Epidermal melanocyte (primary cell): ENCODE measurements at regions not wholly inside any gene's neighbourhood (a gene's known extent, or its start where the extent isn't known, plus 50 kb on each side); places are given as distances from the start of the nearest gene placed in this dataset.
"Not testable (repeated sequence)": the region's sequence is repeated elsewhere in the genome, so short reads cannot be mapped to it uniquely, and the experiment has no call there.

Source experiments
- DNase-seq: peaks from one replicate; pipeline ENCODE4 v3.0.0; 2011; ENCODE audit warnings: low spot score; ENCODE audit not compliant: insufficient read length

DNA sequence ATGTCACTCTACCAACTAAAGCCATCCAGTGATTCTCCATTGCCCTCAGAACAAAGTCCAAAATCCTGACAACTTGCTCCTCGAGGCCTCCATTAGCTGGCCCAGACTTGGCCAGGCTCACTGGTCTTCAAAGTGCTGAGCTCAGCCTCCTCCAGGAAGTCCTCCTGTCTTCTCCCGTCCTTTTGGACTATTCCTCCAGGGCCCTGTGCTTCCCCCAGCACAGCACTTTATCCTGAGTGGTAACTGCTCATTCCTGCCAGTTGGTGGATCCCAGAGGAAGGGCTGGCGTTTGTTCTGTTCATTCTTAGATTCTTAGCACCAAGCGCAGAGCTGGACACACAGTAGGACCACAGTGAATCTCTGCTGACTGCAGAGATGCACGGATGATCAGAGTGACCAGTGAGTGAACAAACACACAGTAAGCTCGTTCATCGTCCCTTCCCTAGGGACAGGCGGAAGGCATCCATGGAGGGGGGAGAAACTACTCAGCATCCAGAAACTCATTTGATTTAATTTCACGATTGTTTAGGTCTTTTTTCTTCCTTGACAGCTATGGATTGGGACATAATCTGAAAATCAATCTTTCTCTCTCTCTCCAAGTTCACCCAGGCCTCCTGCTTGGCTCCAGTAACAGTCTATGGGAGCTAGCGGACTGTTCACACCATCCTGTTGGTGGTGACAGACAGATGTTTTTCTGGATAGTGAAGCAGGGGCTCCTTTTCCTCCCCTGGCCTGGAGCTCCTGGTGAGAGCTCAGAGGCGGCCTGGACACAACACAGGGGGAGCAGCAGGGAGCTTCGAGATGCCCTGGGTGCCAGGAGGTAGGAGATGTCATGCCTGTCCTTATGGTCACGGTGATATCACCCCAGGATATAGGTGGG is 180.2 kb downstream of the PTPRU start:
- DNase-seq, result no peak

DNA sequence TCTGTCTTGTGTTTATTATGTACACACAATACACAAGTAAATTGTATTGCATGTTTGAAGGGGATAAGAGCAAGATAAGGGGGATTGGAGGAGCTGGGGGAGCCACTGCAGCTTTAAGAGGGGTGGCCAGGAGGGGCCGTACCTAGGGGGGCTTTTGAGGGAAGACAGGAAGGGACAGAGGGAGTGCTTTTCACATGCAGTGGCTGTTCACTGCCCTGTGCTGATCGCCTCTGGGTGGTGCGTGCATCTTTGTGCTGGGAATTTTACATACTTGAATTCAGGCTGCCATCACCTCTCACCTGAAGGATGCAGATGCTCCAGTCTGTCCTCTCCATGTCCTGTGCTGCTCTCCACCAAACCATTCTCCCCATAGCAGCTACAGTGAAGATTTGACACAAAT is 179.5 kb downstream of the PTPRU start:
- DNase-seq, result no peak

DNA sequence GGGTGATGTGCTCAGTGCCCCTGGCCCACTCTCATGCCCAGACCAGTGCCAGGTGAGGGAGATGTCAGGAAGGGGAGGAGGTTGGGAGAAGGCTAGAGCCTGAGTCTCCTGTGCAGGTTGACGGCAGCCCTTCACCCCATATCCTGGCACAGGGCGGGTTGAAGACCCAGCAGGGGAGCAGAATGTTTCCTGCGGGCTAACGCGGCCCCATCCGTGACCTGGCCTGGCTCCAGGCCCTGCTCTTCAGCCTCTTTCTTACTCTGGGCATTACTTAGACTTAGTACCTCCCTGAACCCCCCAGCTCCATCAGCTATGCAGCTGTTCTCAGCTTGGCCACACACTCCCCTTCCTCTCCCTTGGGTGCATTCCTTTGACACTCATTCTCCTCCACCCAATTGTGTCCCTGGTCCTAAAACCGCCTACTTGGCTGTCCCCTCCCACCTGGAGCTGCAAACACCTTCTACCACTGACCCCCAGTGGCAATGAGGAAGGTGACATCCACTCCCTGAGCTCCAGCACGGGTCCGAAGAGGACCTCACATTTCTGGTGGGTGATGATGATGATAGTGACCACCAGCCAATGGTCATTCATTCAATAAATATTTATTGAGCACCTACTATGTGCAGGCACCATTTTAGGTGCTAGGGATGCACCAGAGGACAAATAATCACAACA is 179.0 kb downstream of the PTPRU start:
- DNase-seq, result no peak

GRCh38 chr1:29414086-29414485 is 177.8 kb downstream of the PTPRU start:
- no peak for DNase-seq

DNA sequence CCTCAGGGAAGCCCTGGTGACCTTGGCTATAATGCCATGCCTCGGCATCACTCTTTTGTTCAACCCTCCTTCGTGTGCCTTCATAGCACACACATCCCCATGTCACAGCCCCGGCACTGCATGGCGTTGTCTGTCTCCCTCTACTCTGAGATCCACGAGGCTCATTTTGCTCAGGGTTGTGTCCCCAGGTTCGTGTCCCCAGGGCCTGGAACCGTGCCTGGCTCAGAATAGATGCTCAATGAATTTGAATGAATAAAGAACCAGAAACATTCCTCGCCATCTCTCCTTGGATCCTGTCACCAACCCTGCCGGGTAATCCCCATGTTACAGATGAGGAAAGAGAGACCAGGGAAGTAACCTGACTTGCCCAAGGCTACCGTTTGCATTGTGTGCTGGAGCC is 177.3 kb downstream of the PTPRU start:
- no peak for DNase-seq

DNA sequence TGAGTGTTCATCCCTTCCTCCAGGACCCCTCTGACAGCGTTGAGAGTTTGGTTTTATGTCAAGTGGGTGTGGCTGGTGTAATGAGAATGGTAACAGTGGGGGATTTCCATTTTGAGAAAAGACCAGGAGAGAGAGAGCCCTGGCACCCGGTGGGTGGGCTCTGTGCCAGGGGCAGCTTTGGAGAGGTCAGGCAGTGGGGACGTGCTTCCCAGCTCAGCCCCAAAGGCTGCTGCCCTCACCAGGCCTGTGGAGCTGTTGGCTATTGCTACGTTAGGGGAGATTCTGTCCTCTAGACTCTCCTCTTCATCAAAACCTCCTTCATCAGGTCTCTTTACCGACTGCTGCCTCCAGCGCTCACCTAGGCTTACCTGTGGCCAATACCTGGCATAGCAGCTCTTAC is 176.3 kb downstream of the PTPRU start:
- DNase-seq, result no peak

- no peak for DNase-seq
Measured at GRCh38 chr1:29410476-29410875, 174.2 kb downstream of the PTPRU start.

GRCh38 chr1:29409616-29410015 is 173.3 kb downstream of the PTPRU start:
- DNase-seq, result no peak

- no peak for DNase-seq
Measured at GRCh38 chr1:29408831-29409605, 172.7 kb downstream of the PTPRU start.

DNA sequence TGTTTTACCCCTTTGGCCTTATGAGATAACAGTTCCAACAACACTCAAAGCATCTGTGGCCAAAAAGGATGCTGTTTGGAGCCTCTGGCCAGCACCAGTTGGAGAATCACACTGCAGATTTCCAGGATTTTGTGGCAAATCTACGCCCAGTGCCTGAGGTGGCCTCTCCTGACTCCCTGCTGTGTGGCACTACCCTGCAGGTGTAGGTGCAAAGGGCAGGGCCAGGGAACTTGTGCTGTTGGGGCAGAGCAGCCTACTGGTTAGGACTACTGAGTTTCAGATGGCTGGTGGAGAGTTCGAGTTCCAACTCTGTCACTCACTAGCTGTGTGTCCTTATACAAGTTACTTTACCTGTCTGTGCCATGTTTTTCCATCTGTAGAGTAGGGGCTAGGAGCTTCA is 170.5 kb downstream of the PTPRU start:
- no peak for DNase-seq

- not testable (repeated sequence) for DNase-seq
Measured at GRCh38 chr1:29400203-29400602, 163.9 kb downstream of the PTPRU start.

DNA sequence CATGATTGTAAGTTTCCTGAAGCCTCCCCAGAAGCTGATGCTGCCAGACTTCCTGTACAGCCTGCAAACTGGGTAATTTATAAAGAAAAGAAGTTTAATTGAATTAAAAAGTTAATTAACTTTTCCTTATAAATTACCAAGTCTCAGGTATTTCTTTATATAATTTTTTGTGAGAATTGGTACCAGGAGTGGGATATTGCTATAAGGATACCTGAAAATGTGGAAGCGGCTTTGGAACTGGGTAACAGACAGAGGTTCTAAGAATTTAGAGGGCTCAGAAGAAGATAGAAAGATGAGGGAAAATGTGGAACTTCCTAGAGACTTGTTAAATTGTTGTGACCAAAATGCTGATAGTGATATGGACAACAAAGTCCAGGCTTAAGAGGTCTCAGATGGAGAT is 163.1 kb downstream of the PTPRU start:
- DNase-seq, result no peak

GRCh38 chr1:29398431-29398830 is 162.1 kb downstream of the PTPRU start:
- no peak for DNase-seq

DNA sequence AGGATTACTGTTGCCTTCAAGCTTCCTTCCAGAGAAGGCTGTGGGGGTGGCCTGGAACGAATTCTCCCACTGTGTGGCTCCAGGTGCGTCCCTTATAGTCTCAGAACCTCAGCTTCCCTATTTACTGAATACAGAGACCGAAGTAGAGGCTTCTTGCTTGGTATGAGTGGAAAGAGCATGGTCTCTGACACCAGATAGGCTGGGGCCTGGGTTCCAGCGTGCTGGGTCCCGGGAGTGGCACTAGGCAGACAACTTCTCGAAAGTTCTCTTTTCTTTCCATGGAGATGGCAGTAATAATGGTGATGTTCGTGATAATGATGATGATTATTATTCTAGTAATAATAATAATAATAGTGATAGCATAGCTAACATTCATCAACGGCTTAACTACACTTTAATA is 161.7 kb downstream of the PTPRU start:
- DNase-seq, result no peak

GRCh38 chr1:29397256-29397590 is 160.9 kb downstream of the PTPRU start:
- no peak for DNase-seq

GRCh38 chr1:29396438-29397255 is 160.3 kb downstream of the PTPRU start:
- DNase-seq, result no peak

GRCh38 chr1:29395736-29396437 is 159.6 kb downstream of the PTPRU start:
- no peak for DNase-seq

- no peak for DNase-seq
Measured at GRCh38 chr1:29394521-29395225, 158.4 kb downstream of the PTPRU start.

GRCh38 chr1:29393451-29393826 is 157.1 kb downstream of the PTPRU start:
- no peak for DNase-seq
